ENCODE measurements at regions not wholly inside any gene's neighbourhood (a gene's known extent, or its start where the extent isn't known, plus 50 kb on each side); places are given as distances from the start of the nearest gene placed in this dataset.

DNA sequence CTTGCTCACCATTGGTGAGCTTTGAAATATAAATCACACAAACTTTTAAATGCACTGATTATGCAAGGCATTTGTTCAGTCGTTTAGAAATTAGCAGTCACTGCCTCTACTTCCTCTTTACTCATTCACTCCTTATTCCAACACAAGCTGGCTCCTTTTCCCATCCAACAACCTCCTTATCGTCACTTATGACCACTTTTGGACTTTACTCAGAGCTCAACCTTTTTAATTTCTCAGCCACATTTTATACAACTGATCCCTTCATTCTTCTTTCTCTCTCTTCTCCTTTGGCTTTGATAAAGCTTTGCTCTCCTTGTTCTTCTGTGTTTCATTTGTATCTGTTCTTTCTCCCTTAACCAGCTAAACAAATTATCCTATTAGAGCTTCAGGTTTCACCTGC lies 126.4 kb upstream of the PLEKHA5 start:
- no peak for TF ChIP-seq CTCF (IDR thresholded peaks at IDR 0.05)
- no peak for TF ChIP-seq BHLHE40 (IDR thresholded peaks at IDR 0.05; ENCODE audit: low read depth, low read length)
- TF ChIP-seq CHD2 (IDR thresholded peaks at IDR 0.05; ENCODE audit: low read length, partially characterized antibody) = no peak
- no peak for TF ChIP-seq EHMT2 (IDR thresholded peaks at IDR 0.05; ENCODE audit: low read depth)
- TF ChIP-seq, protein P1, sequence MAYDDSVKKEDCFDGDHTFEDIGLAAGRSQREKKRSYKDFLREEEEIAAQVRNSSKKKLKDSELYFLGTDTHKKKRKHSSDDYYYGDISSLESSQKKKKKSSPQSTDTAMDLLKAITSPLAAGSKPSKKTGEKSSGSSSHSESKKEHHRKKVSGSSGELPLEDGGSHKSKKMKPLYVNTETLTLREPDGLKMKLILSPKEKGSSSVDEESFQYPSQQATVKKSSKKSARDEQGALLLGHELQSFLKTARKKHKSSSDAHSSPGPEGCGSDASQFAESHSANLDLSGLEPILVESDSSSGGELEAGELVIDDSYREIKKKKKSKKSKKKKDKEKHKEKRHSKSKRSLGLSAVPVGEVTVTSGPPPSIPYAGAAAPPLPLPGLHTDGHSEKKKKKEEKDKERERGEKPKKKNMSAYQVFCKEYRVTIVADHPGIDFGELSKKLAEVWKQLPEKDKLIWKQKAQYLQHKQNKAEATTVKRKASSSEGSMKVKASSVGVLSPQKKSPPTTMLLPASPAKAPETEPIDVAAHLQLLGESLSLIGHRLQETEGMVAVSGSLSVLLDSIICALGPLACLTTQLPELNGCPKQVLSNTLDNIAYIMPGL (CRISPR knock-in tag; IDR thresholded peaks at IDR 0.05; ENCODE audit: borderline replicate concordance) = no peak
- TF ChIP-seq RAD21 (conservative IDR thresholded peaks at IDR 0.05 in 1 of 2, IDR thresholded peaks at IDR 0.05 in 1 of 2) = no peak
- no peak for TF ChIP-seq POLR2A (IDR thresholded peaks at IDR 0.05; ENCODE audit: low read length)
- no peak for TF ChIP-seq MAFK (IDR thresholded peaks at IDR 0.05; ENCODE audit: partially characterized antibody)
- no peak for TF ChIP-seq CBX2 (IDR thresholded peaks at IDR 0.05; ENCODE audit: borderline replicate concordance, low read depth)

Data from A549 (cell line).